CD4-positive, alpha-beta T cell treated with Interleukin-21 for 1 hour (primary cell): ENCODE measurements at regions not wholly inside any gene's neighbourhood (a gene's known extent, or its start where the extent isn't known, plus 50 kb on each side); places are given as distances from the start of the nearest gene placed in this dataset.

ENCODE experiments used
- DNase-seq: peaks from one replicate; pipeline ENCODE4 v3.0.0-alpha.2; 2020

- no peak for DNase-seq
Measured at GRCh38 chr10:57776688-57777432, 490.8 kb downstream of the IPMK start.

- DNase-seq: no peak
Measured at GRCh38 chr10:57775250-57775649, 492.4 kb downstream of the IPMK start.

GRCh38 chr10:57769298-57769697, 498.4 kb downstream of the IPMK start:
- no peak for DNase-seq

GRCh38 chr10:57759777-57760176, 507.9 kb downstream of the IPMK start:
- DNase-seq: no peak

- no peak for DNase-seq
Measured at GRCh38 chr10:57754803-57755202, 512.9 kb downstream of the IPMK start.

GRCh38 chr10:57743711-57744110, 524.0 kb downstream of the IPMK start:
- no peak for DNase-seq

GRCh38 chr10:57741751-57742150, 525.9 kb downstream of the IPMK start:
- DNase-seq: no peak

- DNase-seq: no peak
Measured at GRCh38 chr10:57723305-57723704, 544.4 kb downstream of the IPMK start.

GRCh38 chr10:57716884-57717283, 550.8 kb downstream of the IPMK start:
- no peak for DNase-seq

- DNase-seq: no peak
Measured at GRCh38 chr10:57715233-57715632, 552.5 kb downstream of the IPMK start.

GRCh38 chr10:57707300-57707658, 560.4 kb downstream of the IPMK start:
- no peak for DNase-seq

GRCh38 chr10:57706576-57707299, 561.0 kb downstream of the IPMK start:
- no peak for DNase-seq

- no peak for DNase-seq
Measured at GRCh38 chr10:57706016-57706415, 561.7 kb downstream of the IPMK start.

GRCh38 chr10:57699944-57700343, 567.8 kb downstream of the IPMK start:
- no peak for DNase-seq

GRCh38 chr10:57696641-57697040, 571.1 kb downstream of the IPMK start:
- DNase-seq: no peak

- no peak for DNase-seq
Measured at GRCh38 chr10:57694956-57695608, 572.6 kb downstream of the IPMK start.

GRCh38 chr10:57692255-57692980, 575.3 kb downstream of the IPMK start:
- no peak for DNase-seq

- DNase-seq: no peak
Measured at GRCh38 chr10:57689596-57690297, 577.9 kb downstream of the IPMK start.

GRCh38 chr10:57679916-57680315, 587.8 kb downstream of the IPMK start:
- no peak for DNase-seq

GRCh38 chr10:57675125-57675524, 592.6 kb downstream of the IPMK start:
- no peak for DNase-seq

GRCh38 chr10:57673446-57673960, 594.2 kb downstream of the IPMK start:
- no peak for DNase-seq

GRCh38 chr10:57664815-57665214, 602.9 kb downstream of the IPMK start:
- no peak for DNase-seq

- DNase-seq: no peak
Measured at GRCh38 chr10:57663401-57663800, 604.3 kb downstream of the IPMK start.
